Mucosa of descending colon (tissue), 3 donors: ENCODE measurements at regions not wholly inside any gene's neighbourhood (a gene's known extent, or its start where the extent isn't known, plus 50 kb on each side); places are given as distances from the start of the nearest gene placed in this dataset.

Source experiments
- ATAC-seq: fragments of 200-7000 bp; cut with Tn5 transposase; one replicate; pipeline ENCODE4 v1.9.1; 2020; ENCODE audit warnings: mild to moderate bottlenecking, moderate library complexity
- DNase-seq, 3 donors: peaks; one replicate each; pipeline ENCODE4 v3.0.0-alpha.2; 2020
- H3K36me3 ChIP-seq: fragments of 200-600 bp; one replicate; pipeline ENCODE4 v1.8.0; 2021; ENCODE audit warnings: low read depth, mild to moderate bottlenecking
- H3K4me1 ChIP-seq: fragments of 200-600 bp; one replicate; pipeline ENCODE4 v1.8.0; 2021; ENCODE audit warnings: low read depth, mild to moderate bottlenecking
- H3K4me3 ChIP-seq: fragments of 200-600 bp; one replicate; pipeline ENCODE4 v1.8.0; 2021; ENCODE audit warnings: mild to moderate bottlenecking
- H3K9me3 ChIP-seq: fragments of 200-600 bp; one replicate; pipeline ENCODE4 v1.8.0; 2021; ENCODE audit warnings: mild to moderate bottlenecking
- CTCF ChIP-seq: fragments of 200-600 bp; IDR thresholded peaks from one replicate; pipeline ENCODE4 v1.8.0; 2022; ENCODE audit warnings: antibody characterized with exemption, mild to moderate bottlenecking
- intact Hi-C, 2 donors: fragments of 100-400 bp; cut with DNase I in 1 of 2; cut with micrococcal nuclease in 1 of 2; formaldehyde crosslinking; loops; one replicate each; pipeline versions ENCODE4 v1.11.0 to v1.11.1; 2022; cut with DNase I, micrococcal nuclease
- donor health status: DM: no; HTN: no; CAD: no; lungs with moderate emphysema.
- donor health status: DM: no; HTN: no; CAD: no.
- donor health status: DM: no; HTN: yes; CAD: no.

- Histone ChIP-seq H3K4me3 (no peak overlapping the region), H3K9me3 (no peaks in the 10 kb centered on the region), H3K36me3 (no peaks in the 10 kb centered on the region), H3K4me1 (no peaks in the 10 kb centered on the region)
- DNase-seq (no peak), ATAC-seq (no peak)
- intact Hi-C loops: no loop called here
- TF ChIP-seq CTCF: no peak
These were observed 133.5 kb upstream of the CDK13 start for GRCh38 chr7:39816462-39817060.

GRCh38 chr7:39819514-39819913, 130.5 kb upstream of the CDK13 start:
- Histone ChIP-seq H3K36me3 (no peaks in the 10 kb centered on the region), H3K4me3 (no peak overlapping the region), H3K9me3 (no peaks in the 10 kb centered on the region), H3K4me1 (no peaks in the 10 kb centered on the region)
- ATAC-seq (no peak), DNase-seq (no peak)
- intact Hi-C loops: no loop called here
- TF ChIP-seq CTCF: no peak

GRCh38 chr7:39824456-39825200, 125.4 kb upstream of the CDK13 start:
- ATAC-seq (no peak), DNase-seq (no peak)
- H3K9me3 ChIP-seq: no peaks in the 10 kb centered on the region
- no peaks in the 10 kb centered on the region for H3K4me1 ChIP-seq
- H3K36me3 ChIP-seq: no peaks in the 10 kb centered on the region
- TF ChIP-seq CTCF: no peak
- intact Hi-C loops: no loop called here
- H3K4me3 ChIP-seq: no peak overlapping the region

DNA sequence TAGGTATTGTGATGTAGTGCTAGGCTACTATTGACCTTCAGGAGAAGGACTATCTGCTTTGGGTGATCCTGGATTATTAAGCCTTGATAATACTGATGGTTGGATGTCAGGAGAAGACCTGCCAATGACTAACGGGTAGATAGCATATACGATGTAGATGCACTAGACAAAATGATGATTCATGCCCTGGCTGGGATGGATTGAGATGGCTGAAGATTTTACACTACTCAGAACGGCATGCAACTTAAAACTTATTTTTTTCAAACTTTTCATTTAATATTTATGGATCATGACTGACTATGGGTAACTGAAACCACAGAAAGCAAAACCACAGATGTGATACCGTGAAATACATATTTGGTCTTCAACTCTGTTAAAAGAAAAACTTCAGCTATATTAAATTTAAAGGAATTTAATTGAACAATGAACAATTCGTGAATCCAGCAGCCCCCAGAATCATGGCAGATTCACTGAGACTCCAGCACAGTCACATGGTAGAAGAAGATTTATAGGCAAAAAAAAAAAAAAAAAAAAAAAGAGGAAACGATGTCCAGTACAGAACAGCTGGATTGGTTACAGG, 124.6 kb upstream of the CDK13 start:
- intact Hi-C loops: no loop called here
- Histone ChIP-seq H3K9me3 (no peaks in the 10 kb centered on the region), H3K36me3 (no peaks in the 10 kb centered on the region), H3K4me1 (no peaks in the 10 kb centered on the region), H3K4me3 (no peak overlapping the region)
- ATAC-seq: no peak
- DNase-seq: no peak
- no peak for TF ChIP-seq CTCF

DNA sequence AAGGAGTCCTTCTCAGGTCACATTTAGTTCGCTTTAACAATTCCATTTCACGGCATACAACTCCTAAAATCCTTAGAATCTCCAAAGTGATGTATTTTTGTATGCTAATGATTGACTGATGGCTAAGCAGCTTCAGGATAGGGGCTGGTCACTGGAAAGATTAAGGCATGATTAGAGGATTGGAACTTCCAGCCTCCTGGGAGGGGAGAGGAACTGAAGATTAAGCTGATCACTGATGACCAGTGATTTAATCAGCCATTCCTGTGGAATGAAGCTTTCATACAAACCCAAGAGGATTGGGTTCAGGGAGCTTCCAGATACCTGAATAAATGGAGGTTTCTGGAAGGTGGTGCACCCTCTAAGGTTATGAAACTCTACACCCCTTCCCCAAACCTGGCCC, 123.9 kb upstream of the CDK13 start:
- Histone ChIP-seq H3K4me1 (no peaks in the 10 kb centered on the region), H3K9me3 (no peaks in the 10 kb centered on the region), H3K4me3 (no peak overlapping the region), H3K36me3 (no peaks in the 10 kb centered on the region)
- TF ChIP-seq CTCF: no peak
- ATAC-seq (no peak), DNase-seq (no peak)
- intact Hi-C loops: no loop called here
